Activated CD4-positive, alpha-beta T cell treated with anti-CD3 and anti-CD28 coated beads for 36 hours (primary cell): ENCODE measurements at regions not wholly inside any gene's neighbourhood (a gene's known extent, or its start where the extent isn't known, plus 50 kb on each side); places are given as distances from the start of the nearest gene placed in this dataset.
"Not testable (repeated sequence)": the region's sequence is repeated elsewhere in the genome, so short reads cannot be mapped to it uniquely, and the experiment has no call there.

Experiments
- ATAC-seq: fragments of 200-7000 bp; cut with Tn5 transposase; one replicate; pipeline ENCODE4 v1.10.0; 2021; ENCODE audit warnings: mild to moderate bottlenecking, moderate library complexity
- CTCF ChIA-PET: fragments of 350-600 bp; sonication (Branson Sonifier 250); formaldehyde crosslinking; loops from one replicate; lab custom pipeline; 2021; ENCODE audit warnings: antibody characterized with exemption; lab: Charles Lee
- POLR2A ChIA-PET: fragments of 350-600 bp; sonication (Branson Sonifier 250); formaldehyde crosslinking; loops from one replicate; lab custom pipeline; 2021; ENCODE audit warnings: antibody characterized with exemption, inconsistent platforms; lab: Charles Lee
- DNase-seq: peaks from one replicate; pipeline ENCODE4 v3.0.0-alpha.2; 2020
- H3K27ac Mint-ChIP-seq: one replicate; pipeline ENCODE4 v1.8.0; 2021; ENCODE audit warnings: mixed read lengths
- H3K27me3 Mint-ChIP-seq: one replicate; pipeline ENCODE4 v1.8.0; 2021; ENCODE audit warnings: mixed read lengths
- H3K36me3 Mint-ChIP-seq: one replicate; pipeline ENCODE4 v1.8.0; 2021; ENCODE audit warnings: low read depth, mixed read lengths
- H3K4me1 Mint-ChIP-seq: one replicate; pipeline ENCODE4 v1.8.0; 2021; ENCODE audit warnings: mixed read lengths
- H3K4me3 Mint-ChIP-seq: one replicate; pipeline ENCODE4 v1.8.0; 2021; ENCODE audit warnings: mild to moderate bottlenecking, moderate library complexity, mixed read lengths
- H3K9me3 Mint-ChIP-seq: one replicate; pipeline ENCODE4 v1.8.0; 2021; ENCODE audit warnings: low read depth, mixed read lengths
- intact Hi-C, 2 experiments: fragments of 100-400 bp; cut with DNase I in 1 of 2; cut with micrococcal nuclease in 1 of 2; formaldehyde crosslinking; loops; one replicate each; pipeline versions ENCODE4 v1.14.2 to v1.15.1; 2022 to 2024; cut with DNase I, micrococcal nuclease

DNA sequence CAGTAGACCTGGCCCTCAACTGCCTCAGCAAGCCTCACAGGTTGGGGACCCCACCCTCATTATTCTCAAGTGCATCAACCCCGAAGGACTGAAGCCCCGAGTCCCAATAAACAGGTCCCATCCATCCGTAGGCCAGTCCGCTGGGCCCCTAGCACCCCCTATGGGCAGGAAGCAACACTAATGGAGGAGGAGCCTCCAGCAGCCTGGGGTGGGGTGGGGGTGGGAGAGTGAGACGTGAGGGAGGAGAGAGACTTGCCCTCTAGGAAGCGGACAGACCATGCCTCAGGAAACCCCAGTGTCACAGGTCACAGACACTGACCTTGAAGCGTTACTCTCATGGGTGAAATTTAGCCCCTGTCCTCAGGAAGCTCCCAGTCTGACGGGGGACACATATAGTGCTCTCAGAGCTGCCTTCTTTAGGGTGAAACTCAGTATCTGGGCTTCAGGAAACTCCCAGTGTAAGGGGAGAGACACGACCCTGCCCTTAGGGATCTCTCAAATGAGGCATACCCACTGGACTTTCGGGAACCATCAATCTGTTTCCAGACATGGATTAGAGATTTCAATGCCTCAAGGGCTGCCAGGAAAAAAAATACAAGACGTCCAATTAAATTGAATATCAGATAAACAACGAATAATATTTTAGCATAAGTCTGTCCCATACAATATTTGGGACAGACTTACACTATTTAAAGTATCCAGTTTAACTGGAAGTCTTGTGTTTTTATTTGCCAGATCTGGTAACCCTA, 125.8 kb downstream of the MRPL14 start:
- Mint-ChIP-seq H3K9me3 (no peaks in the 10 kb centered on the region), H3K4me3 (peak overlapping the region; percentile 74), H3K27me3 (peaks cover 16% of the 10 kb centered on the region), H3K27ac (peak overlapping the region; percentile 66), H3K4me1 (peaks cover 11% of the 10 kb centered on the region), H3K36me3 (peaks cover 1% of the 10 kb centered on the region)
- DNase-seq = peak; percentile 72
- CTCF ChIA-PET = interaction anchor here (1.0 to 1.9 kb wide), 4 partner anchors 15 to 231 kb away, joined by 3 to 5 read pairs (median 4); partner anchors contain the start of gene VEGFA
- ATAC-seq = peak; percentile 31
- intact Hi-C loops = loop anchor here (1.0 to 5.0 kb wide), 10 partner anchors 71 to 386 kb away; partner anchors contain the start of genes CDC5L (in 1 of the 2), MAD2L1BP (in 1 of the 2), MRPL14 (in 1 of the 2) and TMEM63B (in 1 of the 2)
- POLR2A ChIA-PET = no interaction called here

DNA sequence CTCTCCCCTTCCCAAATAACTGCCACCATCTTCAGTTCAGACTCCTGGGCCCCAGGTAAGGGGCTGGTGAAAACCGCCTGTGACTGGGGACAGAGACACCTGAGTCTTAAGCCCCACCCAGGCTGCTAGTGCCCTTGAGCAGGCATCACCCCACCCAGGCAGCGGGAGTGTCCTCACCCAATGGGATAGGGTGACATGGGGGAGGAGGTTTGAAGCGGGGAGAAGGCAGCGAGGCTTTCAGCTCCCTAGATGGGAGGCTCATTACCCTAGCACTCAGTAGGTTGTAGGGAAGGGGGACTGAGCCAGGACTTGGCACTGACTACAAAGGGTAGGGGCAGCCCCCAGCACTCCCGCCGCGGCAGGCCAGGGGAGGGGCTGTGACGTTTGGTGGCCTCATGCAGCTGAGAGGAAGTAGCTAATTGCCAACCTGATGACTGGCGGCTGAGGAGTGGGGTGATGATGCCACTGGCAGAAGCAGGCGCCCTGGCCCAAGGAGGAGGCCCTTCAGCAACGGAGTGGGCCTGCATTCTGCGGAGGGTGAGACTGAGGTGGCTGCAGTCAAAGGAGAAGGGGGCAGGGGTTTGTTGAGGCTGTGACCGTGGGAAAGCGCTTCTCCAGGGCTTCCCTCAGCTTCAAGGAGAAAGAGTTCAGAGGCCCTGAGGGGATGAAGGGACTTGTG, 126.9 kb downstream of the MRPL14 start:
- Mint-ChIP-seq H3K27ac (peak overlapping the region; percentile 75), H3K36me3 (peaks cover 1% of the 10 kb centered on the region), H3K4me1 (peaks cover 11% of the 10 kb centered on the region), H3K9me3 (no peaks in the 10 kb centered on the region), H3K4me3 (peak overlapping the region; percentile 74), H3K27me3 (peaks cover 11% of the 10 kb centered on the region)
- CTCF ChIA-PET = interaction anchor here (0.5 to 1.9 kb wide), 6 partner anchors 9 to 230 kb away, joined by 3 to 5 read pairs (median 4); no protein-coding TSS in a partner anchor
- POLR2A ChIA-PET = interaction anchor here (0.6 kb wide), 1 partner anchor 411 kb away, joined by 4 read pairs; no protein-coding TSS in a partner anchor
- DNase-seq (peak; percentile 86), ATAC-seq (peak; percentile 71)
- intact Hi-C loops = loop anchor here (5.0 kb wide), 3 partner anchors 228 to 363 kb away; partner anchors contain the start of genes MAD2L1BP (in 1 of the 2) and VEGFA (in 1 of the 2)

DNA sequence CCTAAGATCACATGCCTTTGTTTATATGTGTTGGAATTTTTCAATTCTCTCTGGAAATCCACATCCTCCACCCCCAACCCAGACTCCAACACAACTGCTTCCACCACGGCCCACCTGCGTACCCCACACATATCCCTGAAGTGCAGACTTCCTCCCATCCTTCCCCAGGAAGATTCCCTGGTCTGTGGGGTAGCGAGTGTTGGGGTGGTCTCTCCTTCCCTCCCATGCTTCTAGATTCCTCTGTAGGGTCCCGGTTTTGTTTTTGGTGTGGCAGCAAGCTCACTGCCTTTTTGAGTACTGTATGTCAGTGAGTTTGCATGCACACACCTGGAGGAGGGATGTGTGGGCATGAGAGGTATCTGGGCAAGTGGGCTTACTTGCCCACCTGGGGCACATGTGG, 127.6 kb downstream of the MRPL14 start:
- POLR2A ChIA-PET = interaction anchor here (0.6 kb wide), 1 partner anchor 410 kb away, joined by 4 read pairs; no protein-coding TSS in a partner anchor
- Mint-ChIP-seq H3K9me3 (no peaks in the 10 kb centered on the region), H3K4me3 (no peak overlapping the region), H3K36me3 (peaks cover 1% of the 10 kb centered on the region), H3K27me3 (peaks cover 9% of the 10 kb centered on the region), H3K27ac (peak overlapping the region; percentile 5), H3K4me1 (peaks cover 11% of the 10 kb centered on the region)
- CTCF ChIA-PET = interaction anchor here (0.7 to 1.0 kb wide), 2 partner anchors 20 to 229 kb away, joined by 4 to 5 read pairs; no protein-coding TSS in a partner anchor
- DNase-seq (no peak), ATAC-seq (no peak)
- intact Hi-C loops = loop anchor here (5.0 kb wide), 3 partner anchors 227 to 362 kb away; partner anchors contain the start of genes MAD2L1BP (in 1 of the 2) and VEGFA (in 1 of the 2)

DNA sequence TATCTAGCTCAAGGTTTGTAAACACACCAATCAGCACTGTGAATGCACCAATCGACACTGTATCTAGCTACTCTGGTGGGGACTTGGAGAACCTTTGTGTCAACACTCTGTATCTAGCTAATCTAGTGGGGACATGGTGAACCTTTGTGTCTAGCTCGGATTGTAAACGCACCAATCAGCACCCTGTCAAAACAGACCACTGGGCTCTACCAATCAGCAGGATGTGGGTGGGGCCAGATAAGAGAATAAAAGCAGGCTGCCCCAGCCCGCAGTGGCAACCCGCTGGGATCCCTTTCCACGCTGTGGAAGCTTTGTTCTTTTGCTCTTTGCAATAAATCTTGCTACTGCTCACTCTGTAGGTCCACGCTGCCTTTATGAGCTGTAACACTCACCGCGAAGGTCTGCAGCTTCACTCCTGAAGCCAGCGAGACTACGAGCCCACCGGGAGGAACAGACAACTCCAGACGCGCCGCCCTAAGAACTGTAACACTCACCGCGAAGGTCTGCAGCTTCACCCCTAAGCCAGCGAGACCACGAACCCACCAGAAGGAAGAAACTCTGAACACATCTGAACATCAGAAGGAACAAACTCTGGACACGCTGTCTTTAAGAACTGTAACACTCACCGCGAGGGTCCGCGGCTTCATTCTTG, 128.5 kb downstream of the MRPL14 start:
- intact Hi-C loops, H3K36me3 Mint-ChIP-seq, H3K4me3 Mint-ChIP-seq, DNase-seq, ATAC-seq, H3K27me3 Mint-ChIP-seq, POLR2A ChIA-PET, H3K9me3 Mint-ChIP-seq: not testable (repeated sequence)
- peaks cover 11% of the 10 kb centered on the region for H3K4me1 Mint-ChIP-seq
- H3K27ac Mint-ChIP-seq = peak overlapping the region; percentile 17
- CTCF ChIA-PET = interaction anchor here (0.6 kb wide), 1 partner anchor 67 kb away, joined by 3 read pairs; no protein-coding TSS in a partner anchor

DNA sequence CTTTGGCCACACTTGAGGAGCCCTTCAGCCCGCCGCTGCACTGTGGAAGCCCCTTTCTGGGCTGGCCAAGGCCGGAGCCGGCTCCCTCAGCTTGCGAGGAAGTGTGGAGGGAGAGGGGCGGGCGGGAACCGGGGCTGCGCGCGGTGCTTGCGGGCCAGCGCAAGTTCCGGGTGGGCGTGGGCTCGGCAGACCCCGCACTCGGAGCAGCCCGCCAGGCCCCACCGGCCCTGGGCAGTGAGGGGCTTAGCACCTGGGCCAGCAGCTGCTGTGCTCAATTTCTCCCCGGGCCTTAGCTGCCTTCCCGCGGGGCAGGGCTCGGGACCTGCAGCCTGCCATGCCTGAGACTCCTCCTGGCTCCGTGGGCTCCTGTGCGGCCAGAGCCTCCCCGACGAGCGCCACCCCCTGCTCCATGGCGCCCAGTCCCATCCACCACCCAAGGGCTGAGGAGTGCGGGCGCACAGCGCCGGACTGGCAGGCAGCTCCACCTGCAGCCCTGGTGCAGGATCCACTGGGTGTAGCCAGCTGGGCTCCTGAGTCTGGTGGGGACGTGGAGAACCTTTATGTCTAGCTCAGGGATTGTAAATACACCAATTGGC, 129.2 kb downstream of the MRPL14 start:
- POLR2A ChIA-PET = interaction anchor here (0.5 kb wide), 1 partner anchor 149 kb away, joined by 3 read pairs; no protein-coding TSS in a partner anchor
- H3K36me3 Mint-ChIP-seq, H3K4me3 Mint-ChIP-seq, H3K27ac Mint-ChIP-seq, intact Hi-C loops, H3K27me3 Mint-ChIP-seq, H3K9me3 Mint-ChIP-seq, DNase-seq, ATAC-seq: not testable (repeated sequence)
- CTCF ChIA-PET = interaction anchor here (0.6 kb wide), 1 partner anchor 67 kb away, joined by 3 read pairs; no protein-coding TSS in a partner anchor
- H3K4me1 Mint-ChIP-seq = peaks cover 11% of the 10 kb centered on the region

DNA sequence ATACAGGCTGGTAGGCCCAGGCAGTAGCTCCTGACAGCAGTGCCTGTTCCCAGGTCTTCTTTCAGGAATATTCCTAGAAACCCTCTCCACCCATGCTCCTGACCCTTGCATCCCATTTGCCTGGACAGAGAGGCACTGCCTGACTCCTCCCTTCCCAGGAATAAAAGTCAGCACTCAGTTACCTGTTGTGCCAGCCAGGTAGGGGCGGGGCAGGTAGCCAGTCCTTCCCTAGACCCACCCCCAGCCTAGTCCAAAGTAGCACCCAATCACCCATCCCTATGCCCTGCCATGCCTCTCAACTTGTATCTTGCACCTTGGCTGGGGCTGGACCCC, 129.9 kb downstream of the MRPL14 start:
- peaks cover 1% of the 10 kb centered on the region for H3K36me3 Mint-ChIP-seq
- DNase-seq (no peak), ATAC-seq (no peak)
- peaks cover 3% of the 10 kb centered on the region for H3K27me3 Mint-ChIP-seq
- intact Hi-C loops = no loop called here
- CTCF ChIA-PET = no interaction called here
- POLR2A ChIA-PET = no interaction called here
- no peak overlapping the region for H3K27ac Mint-ChIP-seq
- no peaks in the 10 kb centered on the region for H3K9me3 Mint-ChIP-seq
- H3K4me3 Mint-ChIP-seq = no peak overlapping the region
- H3K4me1 Mint-ChIP-seq = peaks cover 9% of the 10 kb centered on the region

DNA sequence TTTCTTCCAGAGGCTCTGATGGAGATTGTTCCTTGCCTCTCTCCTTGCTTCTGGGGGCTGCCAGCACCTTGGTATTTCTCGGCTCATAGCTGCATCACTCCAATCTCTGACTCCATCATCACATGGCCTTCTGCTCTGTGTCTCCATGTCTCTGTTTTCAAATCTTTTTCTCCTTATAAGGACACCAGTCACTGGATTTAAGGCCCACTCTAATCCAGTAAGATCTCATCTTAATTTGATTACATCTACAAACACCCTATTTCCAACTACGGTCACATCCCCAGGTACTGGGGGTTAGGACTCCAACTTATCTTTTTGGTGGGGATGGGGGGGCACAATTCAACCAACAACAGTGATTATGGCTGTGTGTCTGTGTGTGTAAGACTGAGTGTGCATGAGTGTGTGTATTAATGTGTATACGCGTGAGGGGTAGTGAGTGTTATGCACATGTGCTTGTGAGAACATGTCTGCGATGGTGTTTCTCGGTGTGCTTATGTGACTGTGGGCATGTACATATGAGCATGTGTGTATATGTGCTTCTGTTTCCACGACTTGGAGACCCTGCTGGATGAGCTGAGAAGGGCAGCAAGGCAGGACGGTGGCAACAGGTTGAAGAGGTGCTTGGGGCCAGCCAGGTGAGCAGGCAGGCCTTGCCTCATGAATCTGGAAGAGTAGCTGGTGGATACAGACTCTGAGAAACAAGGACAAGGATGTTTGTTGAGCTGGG, 130.5 kb downstream of the MRPL14 start:
- ATAC-seq (no peak), DNase-seq (no peak)
- Mint-ChIP-seq H3K36me3 (peaks cover 1% of the 10 kb centered on the region), H3K4me1 (peaks cover 9% of the 10 kb centered on the region), H3K27me3 (peaks cover 3% of the 10 kb centered on the region), H3K9me3 (no peaks in the 10 kb centered on the region), H3K27ac (no peak overlapping the region), H3K4me3 (no peak overlapping the region)
- intact Hi-C loops = no loop called here
- POLR2A ChIA-PET = no interaction called here
- CTCF ChIA-PET = no interaction called here

DNA sequence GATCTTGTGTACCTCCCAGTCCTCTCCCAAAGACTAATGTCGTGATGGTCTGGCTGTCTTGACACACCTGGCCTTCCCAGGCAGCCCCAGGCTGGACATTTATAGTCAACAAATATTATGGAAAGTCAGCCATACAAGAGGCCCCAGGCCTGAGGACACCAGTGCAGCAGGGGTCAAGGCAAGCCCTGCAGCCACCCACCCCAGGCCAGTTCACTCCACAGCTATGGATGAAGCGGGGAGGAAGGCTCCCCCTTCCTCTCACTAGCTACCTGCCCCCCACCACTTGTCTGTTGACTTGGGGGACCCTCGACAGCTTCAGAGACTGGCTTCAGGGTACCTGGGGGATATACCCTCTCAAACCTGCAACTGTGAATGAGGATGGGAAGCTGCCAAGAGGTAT, 132.1 kb downstream of the MRPL14 start:
- Mint-ChIP-seq H3K9me3 (no peaks in the 10 kb centered on the region), H3K36me3 (no peaks in the 10 kb centered on the region), H3K27ac (no peak overlapping the region), H3K27me3 (no peaks in the 10 kb centered on the region), H3K4me1 (peaks cover 2% of the 10 kb centered on the region), H3K4me3 (no peak overlapping the region)
- DNase-seq (no peak), ATAC-seq (no peak)
- intact Hi-C loops = no loop called here
- POLR2A ChIA-PET = no interaction called here
- CTCF ChIA-PET = interaction anchor here (0.6 kb wide), 2 partner anchors 21 to 25 kb away, joined by 3 to 4 read pairs; no protein-coding TSS in a partner anchor

DNA sequence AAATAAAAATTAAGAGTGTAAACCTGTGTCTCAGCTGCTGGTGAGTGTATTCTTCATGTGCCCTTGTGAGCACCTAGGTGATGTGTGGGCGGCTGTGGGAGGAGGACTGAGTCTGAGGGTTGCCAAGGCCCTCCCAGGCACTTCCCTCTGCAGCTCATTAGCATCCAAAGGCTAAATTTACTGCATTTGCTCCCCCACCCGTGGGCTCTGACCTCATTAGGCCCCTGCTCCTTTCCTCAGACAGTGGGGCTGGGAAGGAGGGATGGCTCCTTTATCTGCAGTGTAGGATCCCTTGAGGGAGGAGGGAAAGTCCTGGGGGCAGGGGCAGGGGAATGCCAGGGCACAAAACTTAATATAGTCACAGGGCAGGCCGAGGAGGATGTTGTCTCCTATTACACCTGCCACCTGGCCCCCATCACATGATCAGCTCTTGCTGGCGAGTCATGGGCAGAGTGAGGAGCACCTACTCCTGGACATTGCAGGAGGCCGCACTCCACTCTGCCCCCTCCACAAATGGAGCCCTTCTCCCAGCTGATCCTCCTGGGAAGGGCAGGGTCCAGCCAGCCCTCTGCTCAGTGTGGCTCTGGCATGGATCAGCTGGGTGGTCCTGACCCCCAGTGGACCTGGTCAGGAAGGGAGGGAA, 133.2 kb downstream of the MRPL14 start:
- intact Hi-C loops = no loop called here
- H3K4me3 Mint-ChIP-seq = no peak overlapping the region
- H3K9me3 Mint-ChIP-seq = no peaks in the 10 kb centered on the region
- ATAC-seq (no peak), DNase-seq (peak; percentile 43)
- no peaks in the 10 kb centered on the region for H3K27me3 Mint-ChIP-seq
- no peaks in the 10 kb centered on the region for H3K36me3 Mint-ChIP-seq
- no peaks in the 10 kb centered on the region for H3K4me1 Mint-ChIP-seq
- CTCF ChIA-PET = no interaction called here
- H3K27ac Mint-ChIP-seq = no peak overlapping the region
- POLR2A ChIA-PET = interaction anchor here (0.7 kb wide), 1 partner anchor 82 kb away, joined by 5 read pairs; no protein-coding TSS in a partner anchor
